ENCODE measurements at regions not wholly inside any gene's neighbourhood (a gene's known extent, or its start where the extent isn't known, plus 50 kb on each side); places are given as distances from the start of the nearest gene placed in this dataset.
A peak's percentile ranks its signal among the peaks of the same experiment; 100 is the strongest.

DNA sequence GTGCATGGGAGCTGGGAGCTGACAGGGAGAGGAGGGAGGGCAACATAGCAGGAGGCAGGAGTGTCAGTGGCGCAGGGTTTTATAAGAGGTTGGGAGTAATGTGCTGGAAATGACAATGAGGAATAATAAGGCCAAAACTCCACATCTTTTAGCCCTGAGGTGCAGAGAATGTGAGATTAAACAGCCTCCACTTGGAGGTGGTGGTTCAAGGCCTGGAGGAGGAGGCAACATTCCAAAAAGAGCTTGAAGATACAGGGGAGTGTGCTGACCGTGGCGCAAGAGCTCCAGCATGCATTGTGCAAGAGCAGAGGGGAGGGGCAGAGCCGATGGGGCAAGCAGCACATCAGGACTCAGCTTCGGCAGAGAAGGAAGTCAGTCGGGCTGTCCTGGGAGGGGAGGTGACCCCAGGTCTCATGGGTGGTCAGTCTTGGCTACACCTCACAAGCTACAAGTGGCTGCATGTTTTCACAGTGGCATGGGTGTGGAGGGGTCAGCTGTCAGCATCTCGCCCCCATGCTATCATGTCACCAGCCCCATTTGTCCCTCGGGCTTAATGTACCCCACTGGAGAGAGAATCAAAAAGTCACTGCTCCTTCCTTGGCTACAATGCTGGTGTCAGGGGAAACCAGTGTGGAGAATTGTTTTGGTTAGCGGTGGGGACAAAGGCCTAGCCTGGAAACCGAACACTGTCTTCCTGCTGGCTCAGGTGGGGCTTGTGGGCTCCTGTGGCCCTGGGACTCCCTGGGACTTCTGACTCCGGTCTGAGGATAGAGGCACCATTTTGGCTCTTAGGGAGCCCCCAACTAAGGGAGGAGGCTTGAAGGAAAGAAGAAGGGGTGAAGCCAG is 208.0 kb downstream of the ZFP36L2 start:
- peaks cover 33% of the 10 kb centered on the region for H3K9me3 ChIP-seq
- TF ChIP-seq Cebpa-rat (IDR thresholded peaks at IDR 0.05): no peak
- no peaks in the 10 kb centered on the region for H3K4me1 ChIP-seq
- H3K27ac ChIP-seq: no peak overlapping the region
- H3K4me3 ChIP-seq: no peak overlapping the region
- H4K20me1 ChIP-seq: no peaks in the 10 kb centered on the region
- no peak overlapping the region for H3K4me2 ChIP-seq
- peaks cover 7% of the 10 kb centered on the region; the same call in 1 of the 2 replicates for H3K36me3 ChIP-seq
- H3K9ac ChIP-seq: no peak overlapping the region
- H3K27me3 ChIP-seq: no peaks in the 10 kb centered on the region

DNA sequence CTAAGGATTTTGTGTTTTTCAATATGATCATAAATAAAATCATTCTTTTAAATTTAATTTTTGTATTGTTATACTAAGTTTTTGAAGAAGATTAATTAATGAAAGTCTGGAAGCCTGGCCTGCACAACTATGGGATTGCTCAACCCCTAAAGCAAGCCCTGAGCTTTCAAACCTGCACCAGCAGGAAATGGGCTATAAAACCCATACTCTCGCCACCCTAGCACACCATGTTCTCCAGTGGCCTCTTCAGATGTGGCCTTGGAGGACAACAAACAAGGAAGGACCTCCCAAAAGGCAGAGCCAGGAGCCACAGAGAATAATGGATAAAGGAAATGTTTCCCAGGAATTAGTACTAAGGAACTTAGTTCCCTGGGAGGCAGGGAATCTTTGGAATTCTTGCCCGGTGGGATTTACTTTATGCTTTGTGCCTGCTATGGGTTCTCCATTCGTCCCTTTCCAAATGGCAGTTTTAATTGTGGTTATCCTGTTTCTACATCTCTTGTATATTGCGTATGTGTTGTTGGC is 212.5 kb downstream of the ZFP36L2 start:
- Histone ChIP-seq H4K20me1 (no peaks in the 10 kb centered on the region), H3K27me3 (no peaks in the 10 kb centered on the region), H3K4me1 (peaks cover 26% of the 10 kb centered on the region), H3K27ac (no peak overlapping the region), H3K36me3 (no peaks in the 10 kb centered on the region), H3K9me3 (no peaks in the 10 kb centered on the region), H3K4me3 (no peak overlapping the region), H3K9ac (no peak overlapping the region), H3K4me2 (no peak overlapping the region)
- no peak for TF ChIP-seq Cebpa-rat (IDR thresholded peaks at IDR 0.05)

DNA sequence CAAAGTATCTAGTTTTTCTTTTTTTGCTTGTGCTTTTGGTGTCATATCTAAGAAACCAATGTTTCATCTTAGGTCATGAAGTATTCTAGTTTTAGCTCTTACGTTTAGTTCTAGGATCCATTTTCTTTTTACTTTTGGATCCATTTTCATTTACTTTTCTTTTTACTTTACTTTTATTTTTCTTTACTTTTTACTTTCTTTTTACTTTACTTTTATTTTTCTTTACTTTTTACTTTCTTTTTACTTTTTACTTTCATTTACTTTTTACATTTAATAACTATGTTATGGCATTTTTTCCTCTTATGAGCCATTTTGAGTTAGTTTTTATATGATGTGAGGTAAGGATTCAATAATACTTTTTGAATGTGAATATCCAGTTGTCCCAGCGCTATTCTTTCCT is 213.4 kb downstream of the ZFP36L2 start:
- Histone ChIP-seq H4K20me1 (no peaks in the 10 kb centered on the region), H3K27ac (no peak overlapping the region), H3K27me3 (no peaks in the 10 kb centered on the region), H3K36me3 (no peaks in the 10 kb centered on the region), H3K4me3 (no peak overlapping the region), H3K9ac (no peak overlapping the region), H3K4me1 (peaks cover 26% of the 10 kb centered on the region), H3K4me2 (no peak overlapping the region), H3K9me3 (peaks cover 6% of the 10 kb centered on the region; the same call in 1 of the 2 replicates)
- no peak for TF ChIP-seq Cebpa-rat (IDR thresholded peaks at IDR 0.05)

DNA sequence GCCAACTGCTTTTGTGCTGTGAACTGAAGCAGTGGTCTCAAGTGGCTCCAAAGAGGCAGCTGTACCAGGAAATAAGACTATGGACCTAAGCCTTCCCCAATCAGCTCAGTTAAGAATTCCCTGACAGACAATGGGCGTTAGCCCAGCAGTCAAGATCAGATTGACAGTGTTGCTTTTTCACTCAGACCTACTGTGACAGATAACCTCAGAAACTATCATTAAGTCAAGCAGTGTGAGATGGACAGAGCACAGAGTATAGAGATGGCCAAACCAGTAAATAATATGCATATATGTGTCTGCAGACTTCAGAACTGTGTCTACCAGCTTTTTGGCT is 215.3 kb downstream of the ZFP36L2 start:
- H3K4me3 ChIP-seq: no peak overlapping the region
- no peaks in the 10 kb centered on the region for H3K27me3 ChIP-seq
- peak overlapping the region; percentile 80 for H3K27ac ChIP-seq
- H3K4me1 ChIP-seq: peaks cover 32% of the 10 kb centered on the region
- no peaks in the 10 kb centered on the region for H3K36me3 ChIP-seq
- no peaks in the 10 kb centered on the region for H4K20me1 ChIP-seq
- peak overlapping the region; percentile 70 for H3K4me2 ChIP-seq
- no peak overlapping the region; the same call in 1 of the 2 replicates for H3K9ac ChIP-seq
- no peak for TF ChIP-seq Cebpa-rat (IDR thresholded peaks at IDR 0.05)
- peaks cover 7% of the 10 kb centered on the region; the same call in 1 of the 2 replicates for H3K9me3 ChIP-seq

DNA sequence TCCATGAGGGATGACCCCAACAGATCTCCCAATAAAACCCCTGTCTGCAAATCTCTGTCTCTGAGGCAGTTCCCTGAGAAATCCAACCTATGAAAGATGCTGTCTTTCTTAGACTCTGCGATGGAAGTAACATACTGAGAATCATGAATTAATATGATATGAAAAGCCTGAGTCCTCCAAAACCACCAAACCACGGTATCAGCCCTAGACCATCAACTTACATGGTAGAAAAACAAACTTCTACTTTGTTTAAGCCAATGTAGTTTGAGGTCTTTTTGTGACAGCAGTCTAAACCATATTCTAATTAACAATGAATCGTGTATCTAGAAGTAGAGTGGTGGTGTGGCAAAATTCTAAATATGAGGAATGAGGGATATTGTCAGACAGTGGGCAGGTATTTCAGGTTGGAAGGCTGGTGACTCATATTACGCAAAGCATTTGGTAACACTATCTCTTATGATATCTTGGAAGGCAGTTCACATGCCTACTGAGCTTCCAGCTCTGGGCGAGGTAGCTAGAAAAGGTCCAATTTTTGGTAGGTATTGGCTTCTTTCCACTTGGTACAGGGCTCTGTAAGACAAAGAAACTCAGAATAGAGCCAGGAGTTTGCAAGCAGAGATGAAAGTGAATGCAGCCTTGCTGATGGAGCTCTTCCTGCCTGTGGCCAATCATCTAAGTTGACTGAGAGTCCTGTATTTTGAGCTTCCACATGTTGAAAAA is 215.8 kb downstream of the ZFP36L2 start:
- no peaks in the 10 kb centered on the region for H4K20me1 ChIP-seq
- no peak for TF ChIP-seq Cebpa-rat (IDR thresholded peaks at IDR 0.05)
- H3K9ac ChIP-seq: peak overlapping the region; percentile 31; the same call in 1 of the 2 replicates
- H3K4me3 ChIP-seq: no peak overlapping the region
- peaks cover 7% of the 10 kb centered on the region; the same call in 1 of the 2 replicates for H3K9me3 ChIP-seq
- H3K36me3 ChIP-seq: no peaks in the 10 kb centered on the region
- H3K4me1 ChIP-seq: peaks cover 38% of the 10 kb centered on the region
- H3K4me2 ChIP-seq: peak overlapping the region; percentile 70
- no peaks in the 10 kb centered on the region for H3K27me3 ChIP-seq
- H3K27ac ChIP-seq: peak overlapping the region; percentile 80

DNA sequence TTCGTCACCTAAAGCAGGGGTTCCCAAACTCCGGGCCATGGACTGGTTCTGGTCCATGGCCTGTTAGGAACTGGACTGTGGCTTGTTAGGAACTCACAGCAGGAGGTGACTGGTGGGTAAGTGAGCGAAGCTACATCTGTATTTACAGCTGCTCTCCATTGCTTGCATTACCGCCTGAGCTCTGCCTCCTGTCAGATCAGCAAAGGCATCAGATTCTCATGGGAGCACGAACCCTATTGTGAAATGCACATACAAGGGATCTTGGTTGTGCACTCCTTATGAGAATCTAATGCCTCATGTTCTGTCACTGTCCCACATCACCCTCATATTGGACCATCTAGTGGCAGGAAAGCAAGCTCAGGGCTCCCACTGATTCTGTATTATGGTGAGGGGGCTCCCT is 217.0 kb downstream of the ZFP36L2 start:
- no peak for TF ChIP-seq Cebpa-rat (IDR thresholded peaks at IDR 0.05)
- Histone ChIP-seq H4K20me1 (no peaks in the 10 kb centered on the region), H3K4me1 (peaks cover 49% of the 10 kb centered on the region), H3K4me3 (no peak overlapping the region), H3K27me3 (no peaks in the 10 kb centered on the region), H3K36me3 (no peaks in the 10 kb centered on the region), H3K4me2 (peak overlapping the region; percentile 70), H3K9me3 (peaks cover 7% of the 10 kb centered on the region; the same call in 1 of the 2 replicates), H3K9ac (no peak overlapping the region), H3K27ac (peak overlapping the region; percentile 80)

DNA sequence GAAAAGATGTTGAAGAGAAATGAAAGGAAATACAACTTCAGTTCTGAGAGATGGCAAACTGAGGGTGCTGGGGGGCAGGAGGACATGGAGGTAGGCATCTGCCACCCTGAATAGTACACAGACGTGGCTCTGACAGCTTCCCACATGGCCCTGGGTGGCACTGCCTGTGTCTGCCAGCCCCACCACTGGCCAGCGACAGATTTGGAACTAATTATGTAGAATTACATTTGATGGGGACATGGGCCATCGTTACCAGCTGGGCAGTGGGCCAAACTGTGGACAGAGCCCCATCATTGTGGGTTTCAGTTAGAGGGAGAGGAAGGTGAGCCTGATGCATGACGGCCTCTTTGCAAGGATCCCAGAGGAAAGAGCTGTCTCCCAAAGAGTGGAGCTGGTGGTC is 216.0 kb upstream of the HAAO start:
- H4K20me1 ChIP-seq: no peaks in the 10 kb centered on the region
- no peak overlapping the region for H3K4me3 ChIP-seq
- peaks cover 7% of the 10 kb centered on the region; the same call in 1 of the 2 replicates for H3K9me3 ChIP-seq
- H3K9ac ChIP-seq: no peak overlapping the region
- H3K4me2 ChIP-seq: no peak overlapping the region
- no peak overlapping the region for H3K27ac ChIP-seq
- H3K36me3 ChIP-seq: no peaks in the 10 kb centered on the region
- H3K4me1 ChIP-seq: peaks cover 57% of the 10 kb centered on the region
- H3K27me3 ChIP-seq: no peaks in the 10 kb centered on the region
- no peak for TF ChIP-seq Cebpa-rat (IDR thresholded peaks at IDR 0.05)

DNA sequence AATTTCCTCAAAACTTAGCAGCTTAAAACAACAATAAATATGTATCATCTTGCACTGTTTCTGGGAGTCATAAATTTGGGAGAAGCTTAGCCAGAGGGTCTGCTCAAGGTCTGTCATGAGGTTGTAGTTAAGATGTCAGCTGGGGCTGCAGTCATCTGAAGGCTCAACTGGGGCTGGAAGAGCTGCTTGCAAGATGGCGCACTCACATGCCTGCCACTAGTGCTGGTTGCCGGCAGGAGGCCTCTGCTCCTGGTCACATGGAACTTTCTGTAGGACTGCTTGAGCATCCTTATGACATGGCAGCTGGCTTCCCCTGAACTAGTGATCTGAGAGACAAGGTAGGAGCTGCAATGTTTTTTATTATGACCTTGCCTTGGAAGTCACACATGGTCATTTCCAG is 215.5 kb upstream of the HAAO start:
- Histone ChIP-seq H4K20me1 (no peaks in the 10 kb centered on the region), H3K9me3 (peaks cover 7% of the 10 kb centered on the region; the same call in 1 of the 2 replicates), H3K27ac (no peak overlapping the region), H3K4me2 (no peak overlapping the region), H3K4me3 (no peak overlapping the region), H3K9ac (no peak overlapping the region), H3K27me3 (no peaks in the 10 kb centered on the region), H3K4me1 (peaks cover 62% of the 10 kb centered on the region), H3K36me3 (no peaks in the 10 kb centered on the region)
- no peak for TF ChIP-seq Cebpa-rat (IDR thresholded peaks at IDR 0.05)

DNA sequence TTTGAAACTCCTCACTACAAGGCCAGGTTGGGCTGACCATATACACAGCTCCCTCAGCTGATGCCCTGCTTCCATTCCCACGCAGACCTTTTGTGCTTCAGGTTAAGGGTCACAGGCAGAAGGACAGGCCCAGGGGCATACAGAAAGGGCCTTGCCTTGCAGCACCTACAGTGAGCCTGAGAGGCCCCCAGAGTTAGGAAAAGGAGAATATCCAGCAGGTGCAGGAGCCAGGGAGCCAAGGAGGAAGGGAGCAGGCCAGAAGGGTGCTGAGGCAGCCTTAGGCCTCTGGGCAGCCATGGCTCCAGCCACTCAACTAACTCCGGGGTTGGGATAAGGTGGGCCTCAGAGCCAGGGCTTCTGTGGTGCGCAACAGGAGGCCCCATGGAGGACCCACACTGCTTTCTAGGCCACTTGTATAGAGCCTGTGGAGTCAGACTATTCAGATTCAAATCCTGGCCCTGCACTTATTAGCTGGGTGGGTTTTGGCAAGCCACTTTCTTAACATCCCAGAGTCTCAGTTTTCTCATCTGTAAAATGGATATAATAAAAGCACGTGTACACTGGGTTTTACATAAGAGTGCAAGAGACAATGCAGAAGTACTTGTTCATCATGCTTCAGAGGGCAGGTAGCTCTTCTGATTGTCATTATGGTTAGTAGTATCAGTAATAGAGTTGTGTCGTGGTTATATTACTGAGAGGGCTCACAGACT is 214.6 kb upstream of the HAAO start:
- Histone ChIP-seq H3K4me2 (peak overlapping the region; percentile 62; the same call in 1 of the 2 replicates), H3K9ac (no peak overlapping the region), H3K4me1 (peaks cover 66% of the 10 kb centered on the region), H3K9me3 (peaks cover 7% of the 10 kb centered on the region; the same call in 1 of the 2 replicates), H3K27ac (no peak overlapping the region), H3K36me3 (no peaks in the 10 kb centered on the region), H3K27me3 (no peaks in the 10 kb centered on the region), H4K20me1 (no peaks in the 10 kb centered on the region), H3K4me3 (no peak overlapping the region)
- no peak for TF ChIP-seq Cebpa-rat (IDR thresholded peaks at IDR 0.05)

Data from BLaER1 (cell line).